C4-2B (cell line): ENCODE measurements at regions not wholly inside any gene's neighbourhood (a gene's known extent, or its start where the extent isn't known, plus 50 kb on each side); places are given as distances from the start of the nearest gene placed in this dataset.

ENCODE experiments used
- CTCF ChIP-seq: fragments of 450-650 bp; conservative IDR thresholded peaks from 2 replicates; pipeline ENCODE4 v1.5.1; 2017; ENCODE audit warnings: mild to moderate bottlenecking
- ZFX ChIP-seq: fragments of 450-650 bp; IDR thresholded peaks from 2 replicates; pipeline ENCODE4 v1.6.1; 2017

DNA sequence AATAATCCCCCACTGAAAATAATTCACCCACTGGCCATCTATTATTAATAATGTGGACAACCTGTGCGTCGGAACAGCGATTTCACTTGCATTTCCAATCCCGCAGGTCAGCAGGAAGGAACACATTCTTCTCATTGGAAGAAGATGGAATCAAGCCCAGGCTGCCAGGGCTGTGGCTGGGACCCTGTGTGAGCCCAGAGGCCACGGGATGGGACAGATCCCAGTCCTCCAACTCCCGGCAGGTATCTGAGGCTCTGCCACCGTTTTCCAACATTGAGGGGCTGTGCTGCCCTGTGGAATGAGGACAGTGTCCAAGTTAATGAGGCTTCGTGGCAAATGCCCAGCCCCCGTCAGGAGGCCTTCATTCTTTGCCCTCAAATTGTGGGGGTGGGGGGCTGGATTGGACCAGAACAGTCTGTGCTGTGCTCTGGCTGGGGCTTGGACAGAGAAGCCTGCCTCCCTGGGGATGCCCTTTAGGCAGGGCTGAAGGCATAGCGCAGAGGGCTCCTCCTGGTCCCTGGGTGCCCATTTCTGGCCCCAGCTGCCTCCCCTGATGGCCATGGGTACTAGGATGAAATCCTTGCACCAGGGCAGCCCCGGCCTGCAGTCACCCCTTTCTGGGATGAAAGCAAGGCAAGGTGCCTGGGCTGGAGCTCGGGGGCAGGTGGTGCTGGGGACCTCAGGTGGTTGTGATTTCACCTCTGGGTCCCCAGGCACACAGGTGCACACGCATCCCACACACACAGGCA is 195.0 kb upstream of the PPP1R26 start:
- TF ChIP-seq CTCF, result no peak
- TF ChIP-seq ZFX, result no peak
